ENCODE measurements at regions not wholly inside any gene's neighbourhood (a gene's known extent, or its start where the extent isn't known, plus 50 kb on each side); places are given as distances from the start of the nearest gene placed in this dataset.
"Not testable (repeated sequence)": the region's sequence is repeated elsewhere in the genome, so short reads cannot be mapped to it uniquely, and the experiment has no call there.

- no peaks in the 10 kb centered on the region for H3K4me1 Mint-ChIP-seq (ENCODE audit: low read depth, unreplicated experiment)
These were observed 140.0 kb downstream of the F11 start for GRCh38 chr4:186405957-186406356.

DNA sequence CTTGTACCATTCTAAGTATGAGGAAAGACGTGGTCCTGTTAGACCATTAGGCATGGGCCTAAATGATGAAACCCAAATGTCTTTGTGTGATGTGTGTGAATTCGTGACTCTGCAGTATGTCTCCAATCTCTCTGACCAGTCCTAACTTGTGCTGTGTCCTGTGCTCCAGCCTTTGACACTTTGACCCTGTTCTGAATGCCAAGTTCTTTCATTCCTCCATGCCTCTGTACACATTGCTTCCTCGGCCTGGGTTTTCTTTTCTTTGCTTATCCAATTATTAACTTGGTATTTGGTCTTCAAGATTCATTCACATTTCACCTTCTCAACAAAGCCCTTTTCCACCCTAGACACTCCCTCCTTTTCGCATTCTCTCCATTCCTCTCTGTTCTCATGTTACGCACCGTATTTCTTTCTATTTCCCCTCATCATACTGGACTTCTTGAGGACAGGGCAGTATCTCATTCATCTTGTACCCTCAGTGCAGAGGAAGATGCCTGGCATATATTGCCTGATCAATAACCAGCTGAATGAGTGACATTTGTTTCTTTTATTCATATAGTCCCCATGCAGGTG, 138.7 kb downstream of the F11 start:
- H3K36me3 Mint-ChIP-seq (ENCODE audit: unreplicated experiment) = peaks cover 8% of the 10 kb centered on the region
- H3K27ac Mint-ChIP-seq (ENCODE audit: unreplicated experiment) = no peak overlapping the region
- peaks cover 2% of the 10 kb centered on the region for H3K27me3 Mint-ChIP-seq (ENCODE audit: unreplicated experiment)
- TF ChIP-seq CTCF (IDR thresholded peaks at IDR 0.05; ENCODE audit: partially characterized antibody, unreplicated experiment) = no peak
- DNase-seq = no peak
- H3K4me1 Mint-ChIP-seq (ENCODE audit: low read depth, unreplicated experiment) = no peaks in the 10 kb centered on the region
- H3K4me3 Mint-ChIP-seq (ENCODE audit: unreplicated experiment) = no peak overlapping the region
- H3K9me3 Mint-ChIP-seq (ENCODE audit: unreplicated experiment) = peaks cover 6% of the 10 kb centered on the region

More at GRCh38 chr4:186405957-186406356, 140.0 kb downstream of the F11 start:
- Mint-ChIP-seq H3K36me3 (ENCODE audit: unreplicated experiment) (peaks cover 8% of the 10 kb centered on the region), H3K4me3 (ENCODE audit: unreplicated experiment) (no peak overlapping the region), H3K9me3 (ENCODE audit: unreplicated experiment) (peaks cover 6% of the 10 kb centered on the region), H3K27me3 (ENCODE audit: unreplicated experiment) (peaks cover 2% of the 10 kb centered on the region), H3K27ac (ENCODE audit: unreplicated experiment) (no peak overlapping the region)
- no peak for DNase-seq
- no peak for TF ChIP-seq CTCF (IDR thresholded peaks at IDR 0.05; ENCODE audit: partially characterized antibody, unreplicated experiment)

- no peak overlapping the region for H3K4me3 Mint-ChIP-seq (ENCODE audit: unreplicated experiment)
- no peak overlapping the region for H3K27ac Mint-ChIP-seq (ENCODE audit: unreplicated experiment)
- no peak for DNase-seq
- no peaks in the 10 kb centered on the region for H3K4me1 Mint-ChIP-seq (ENCODE audit: low read depth, unreplicated experiment)
- peaks cover 8% of the 10 kb centered on the region for H3K36me3 Mint-ChIP-seq (ENCODE audit: unreplicated experiment)
- H3K27me3 Mint-ChIP-seq (ENCODE audit: unreplicated experiment) = peaks cover 2% of the 10 kb centered on the region
- TF ChIP-seq CTCF (IDR thresholded peaks at IDR 0.05; ENCODE audit: partially characterized antibody, unreplicated experiment) = no peak
- H3K9me3 Mint-ChIP-seq (ENCODE audit: unreplicated experiment) = peaks cover 6% of the 10 kb centered on the region
These were observed 134.7 kb downstream of the F11 start for GRCh38 chr4:186400676-186401075.

DNA sequence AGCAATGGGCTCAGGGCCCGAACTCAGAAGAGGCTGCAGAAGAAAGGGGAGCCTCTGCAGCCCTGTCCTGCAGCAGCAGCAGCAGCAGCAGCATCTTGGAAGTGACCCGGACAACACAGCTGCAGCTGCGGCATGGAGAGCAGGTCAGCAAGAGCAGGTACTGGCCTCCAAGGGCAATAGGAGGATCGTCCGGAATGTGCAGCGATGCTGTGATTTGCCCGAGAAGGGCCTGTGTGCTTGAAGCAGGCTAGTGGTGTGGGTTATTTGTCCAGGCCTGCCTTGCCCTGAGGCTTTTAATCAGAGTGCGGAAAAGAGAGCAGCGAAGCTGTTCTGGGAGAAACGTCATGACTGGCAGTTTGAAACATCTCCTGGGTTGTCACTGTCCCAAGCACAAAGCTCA, 126.0 kb downstream of the F11 start:
- H3K27ac Mint-ChIP-seq (ENCODE audit: unreplicated experiment) = no peak overlapping the region
- no peaks in the 10 kb centered on the region for H3K36me3 Mint-ChIP-seq (ENCODE audit: unreplicated experiment)
- TF ChIP-seq CTCF (IDR thresholded peaks at IDR 0.05; ENCODE audit: partially characterized antibody, unreplicated experiment) = no peak
- H3K4me3 Mint-ChIP-seq (ENCODE audit: unreplicated experiment) = no peak overlapping the region
- H3K27me3 Mint-ChIP-seq (ENCODE audit: unreplicated experiment) = no peaks in the 10 kb centered on the region
- H3K9me3 Mint-ChIP-seq (ENCODE audit: unreplicated experiment) = no peaks in the 10 kb centered on the region
- no peaks in the 10 kb centered on the region for H3K4me1 Mint-ChIP-seq (ENCODE audit: low read depth, unreplicated experiment)
- no peak for DNase-seq

GRCh38 chr4:186384328-186384727, 118.3 kb downstream of the F11 start:
- H3K9me3 Mint-ChIP-seq (ENCODE audit: unreplicated experiment); H3K27me3 Mint-ChIP-seq (ENCODE audit: unreplicated experiment); H3K4me1 Mint-ChIP-seq (ENCODE audit: low read depth, unreplicated experiment); H3K36me3 Mint-ChIP-seq (ENCODE audit: unreplicated experiment); H3K4me3 Mint-ChIP-seq (ENCODE audit: unreplicated experiment); DNase-seq; H3K27ac Mint-ChIP-seq (ENCODE audit: unreplicated experiment): not testable (repeated sequence)
